ENCODE measurements at regions not wholly inside any gene's neighbourhood (a gene's known extent, or its start where the extent isn't known, plus 50 kb on each side); places are given as distances from the start of the nearest gene placed in this dataset.
"Not testable (repeated sequence)": the region's sequence is repeated elsewhere in the genome, so short reads cannot be mapped to it uniquely, and the experiment has no call there.

DNA sequence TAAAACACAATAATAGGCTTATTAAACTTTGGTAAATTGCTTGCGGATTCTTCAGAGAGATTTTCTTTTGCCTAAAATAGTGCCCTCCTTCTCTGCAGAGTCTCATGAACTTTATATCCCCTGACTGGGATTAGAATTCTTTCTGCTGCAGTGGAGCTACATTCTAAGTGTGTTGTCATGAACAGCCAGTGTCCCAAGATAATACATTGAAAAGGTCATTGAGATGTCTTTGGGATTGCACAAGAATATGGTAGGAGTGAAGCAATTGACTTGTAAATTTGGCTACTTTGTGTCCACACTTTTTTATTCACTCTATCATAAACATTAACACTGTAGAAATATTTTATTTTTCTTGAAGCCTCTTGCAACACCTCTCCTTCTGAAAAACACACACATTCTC, 604.5 kb downstream of the GABRG2 start:
- TF ChIP-seq, protein P1, sequence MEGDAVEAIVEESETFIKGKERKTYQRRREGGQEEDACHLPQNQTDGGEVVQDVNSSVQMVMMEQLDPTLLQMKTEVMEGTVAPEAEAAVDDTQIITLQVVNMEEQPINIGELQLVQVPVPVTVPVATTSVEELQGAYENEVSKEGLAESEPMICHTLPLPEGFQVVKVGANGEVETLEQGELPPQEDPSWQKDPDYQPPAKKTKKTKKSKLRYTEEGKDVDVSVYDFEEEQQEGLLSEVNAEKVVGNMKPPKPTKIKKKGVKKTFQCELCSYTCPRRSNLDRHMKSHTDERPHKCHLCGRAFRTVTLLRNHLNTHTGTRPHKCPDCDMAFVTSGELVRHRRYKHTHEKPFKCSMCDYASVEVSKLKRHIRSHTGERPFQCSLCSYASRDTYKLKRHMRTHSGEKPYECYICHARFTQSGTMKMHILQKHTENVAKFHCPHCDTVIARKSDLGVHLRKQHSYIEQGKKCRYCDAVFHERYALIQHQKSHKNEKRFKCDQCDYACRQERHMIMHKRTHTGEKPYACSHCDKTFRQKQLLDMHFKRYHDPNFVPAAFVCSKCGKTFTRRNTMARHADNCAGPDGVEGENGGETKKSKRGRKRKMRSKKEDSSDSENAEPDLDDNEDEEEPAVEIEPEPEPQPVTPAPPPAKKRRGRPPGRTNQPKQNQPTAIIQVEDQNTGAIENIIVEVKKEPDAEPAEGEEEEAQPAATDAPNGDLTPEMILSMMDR (IDR thresholded peaks at IDR 0.05), result no peak
- no peak for ATAC-seq (ENCODE audit: low FRiP score)
- DNase-seq (ENCODE audit: low spot score), result no peak

DNA sequence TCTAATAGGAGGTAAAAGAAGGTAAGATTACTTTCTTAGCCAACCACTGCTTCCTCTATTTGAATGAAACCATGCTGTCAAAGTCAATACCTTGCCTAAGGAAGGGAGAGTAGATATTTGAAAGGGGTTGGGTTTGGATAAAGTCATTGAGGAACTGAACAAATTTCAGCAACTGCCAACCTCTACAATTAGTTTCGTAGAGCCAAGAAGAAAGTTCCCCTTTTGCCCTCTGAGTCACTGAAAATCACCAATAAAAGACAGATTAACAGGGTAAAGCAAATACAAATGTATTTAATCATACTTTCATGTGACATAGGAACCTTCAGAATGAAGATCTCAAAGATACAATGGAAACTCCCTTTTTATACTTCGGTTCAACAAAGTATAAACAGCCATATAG, 615.7 kb downstream of the GABRG2 start:
- DNase-seq (ENCODE audit: low spot score) (no peak), ATAC-seq (ENCODE audit: low FRiP score) (no peak)

DNA sequence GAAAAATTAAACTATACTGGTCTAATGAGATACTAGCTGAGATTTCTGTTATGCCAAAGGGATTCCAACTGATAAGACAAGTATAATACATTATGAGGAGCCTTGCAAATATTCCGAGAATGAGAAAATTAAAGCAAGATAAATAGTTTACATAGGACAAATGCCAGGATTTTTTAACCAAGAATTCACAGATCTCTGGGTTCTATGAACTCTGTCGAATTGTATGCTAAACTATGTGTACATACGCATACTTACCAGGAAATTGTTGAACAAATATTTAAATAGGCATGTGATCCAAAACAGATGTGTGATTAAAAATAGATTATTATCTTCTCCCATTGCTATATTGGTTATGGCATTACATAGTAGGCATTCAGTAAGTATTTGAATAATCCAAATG, 616.6 kb downstream of the GABRG2 start:
- DNase-seq (ENCODE audit: low spot score) (no peak), ATAC-seq (ENCODE audit: low FRiP score) (no peak)
- TF ChIP-seq, protein P1 (IDR thresholded peaks at IDR 0.05), result no peak

More for the DNA sequence above, 615.7 kb downstream of the GABRG2 start:
- TF ChIP-seq, protein P1 (IDR thresholded peaks at IDR 0.05), result no peak

DNA sequence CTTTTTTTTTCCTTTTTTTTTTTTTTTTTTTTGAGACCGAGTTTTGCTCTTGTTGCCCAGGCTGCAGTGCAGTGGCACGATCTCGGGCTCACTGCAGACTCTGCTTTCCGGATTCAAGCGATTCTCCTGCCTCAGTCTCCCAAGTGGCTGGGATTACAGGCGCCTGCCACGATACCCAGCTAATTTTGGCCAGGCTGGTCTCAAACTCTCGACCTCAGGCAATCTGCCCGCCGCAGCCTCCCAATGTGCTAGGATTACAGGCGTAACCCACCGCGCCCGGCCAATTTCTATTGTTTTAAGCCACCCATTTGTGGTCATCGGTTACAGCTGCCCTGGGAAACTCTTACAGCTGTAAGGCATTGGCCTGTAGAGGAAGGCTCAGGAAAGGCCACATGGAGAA, 617.7 kb downstream of the GABRG2 start:
- ATAC-seq (ENCODE audit: low FRiP score), result no peak
- TF ChIP-seq, protein P1 (IDR thresholded peaks at IDR 0.05), result no peak
- DNase-seq (ENCODE audit: low spot score), result no peak

DNA sequence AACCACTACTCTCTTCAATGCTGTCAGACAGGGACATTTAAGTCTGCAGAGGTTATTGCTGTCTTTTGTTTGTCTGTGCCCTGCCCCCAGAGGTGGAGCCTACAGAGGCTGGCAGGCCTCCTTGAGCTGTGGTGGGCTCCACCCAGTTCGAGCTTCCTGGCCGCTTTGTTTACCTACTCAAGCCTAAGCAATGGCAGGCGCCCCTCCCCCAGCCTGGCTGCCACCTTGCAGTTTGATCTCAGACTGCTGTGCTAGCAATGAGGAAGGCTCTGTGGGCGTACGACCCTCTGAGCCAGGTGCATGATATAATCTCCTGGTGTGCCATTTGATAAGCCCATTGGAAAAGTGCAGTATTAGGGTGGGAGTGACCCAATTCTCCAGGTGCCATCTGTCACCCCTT, 628.7 kb downstream of the GABRG2 start:
- not testable (repeated sequence) for DNase-seq (ENCODE audit: low spot score); ATAC-seq (ENCODE audit: low FRiP score)

DNA sequence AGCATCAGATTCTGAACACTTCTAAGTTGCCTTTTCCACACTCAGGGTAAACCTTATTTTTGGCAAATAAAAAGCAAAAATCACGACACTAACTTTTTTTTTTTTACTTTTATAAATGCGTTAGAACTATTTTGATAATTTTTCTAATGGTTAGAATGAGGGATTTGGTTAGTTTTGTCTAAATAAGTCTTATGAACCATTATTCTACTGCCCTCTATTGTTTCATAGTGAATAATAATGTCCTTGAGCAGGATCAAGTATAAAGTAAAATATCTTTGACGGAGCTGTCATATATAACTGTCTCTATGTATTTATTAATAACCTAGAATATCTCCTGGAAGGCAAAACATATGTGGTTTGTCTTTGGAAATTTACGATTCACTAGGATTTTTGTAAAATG, 631.8 kb downstream of the GABRG2 start:
- no peak for ATAC-seq (ENCODE audit: low FRiP score)
- TF ChIP-seq, protein P1 (IDR thresholded peaks at IDR 0.05), result no peak

DNA sequence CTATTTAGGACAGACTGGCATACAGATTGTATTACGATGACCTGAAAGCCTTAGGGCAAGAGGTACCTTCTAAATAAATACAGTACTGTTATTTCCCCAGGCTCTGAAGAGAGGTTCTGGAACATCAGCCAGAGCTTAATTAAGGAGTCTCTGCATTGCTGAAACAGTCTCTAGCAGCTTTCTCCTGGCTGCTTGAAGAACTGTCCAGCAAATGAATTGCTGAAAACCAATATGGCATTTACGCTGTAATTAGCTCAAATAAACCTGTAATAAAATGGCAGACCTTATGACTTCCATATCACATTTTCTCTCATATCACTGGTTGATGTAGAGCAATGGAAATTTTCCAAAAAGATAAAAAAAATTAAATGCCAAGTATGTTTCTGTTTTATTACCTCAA, 636.3 kb downstream of the GABRG2 start:
- ATAC-seq (ENCODE audit: low FRiP score) (no peak), DNase-seq (ENCODE audit: low spot score) (no peak)
- TF ChIP-seq, protein P1 (IDR thresholded peaks at IDR 0.05), result no peak

More for the DNA sequence above, 631.8 kb downstream of the GABRG2 start:
- DNase-seq (ENCODE audit: low spot score), result no peak

DNA sequence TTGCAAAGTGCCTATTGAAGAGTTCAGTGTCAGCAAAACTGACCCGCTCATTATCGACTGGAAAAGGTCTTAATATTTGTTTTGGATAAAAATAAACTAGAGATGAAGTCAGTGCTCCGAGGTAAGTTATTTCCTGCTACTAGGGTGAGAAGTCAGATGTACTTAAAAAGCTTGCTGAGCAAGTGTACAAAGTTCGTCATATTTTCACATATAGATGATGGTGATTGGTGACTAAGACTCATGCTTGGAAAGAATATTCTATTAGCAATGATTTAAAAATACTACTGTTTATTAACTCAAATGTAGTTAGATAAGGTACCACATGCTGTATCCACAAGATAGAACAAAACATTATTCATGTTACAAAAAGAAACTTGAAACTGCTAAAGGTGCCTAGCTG, 643.7 kb downstream of the GABRG2 start:
- DNase-seq (ENCODE audit: low spot score) (no peak), ATAC-seq (ENCODE audit: low FRiP score) (no peak)
- TF ChIP-seq, protein P1 (IDR thresholded peaks at IDR 0.05), result no peak
